Mesendoderm (in vitro differentiated cells): ENCODE measurements at regions not wholly inside any gene's neighbourhood (a gene's known extent, or its start where the extent isn't known, plus 50 kb on each side); places are given as distances from the start of the nearest gene placed in this dataset.

Experiments used
- DNase-seq: peaks from one replicate; pipeline ENCODE4 v3.0.0; 2013
- H2AK5ac ChIP-seq: 2 replicates; pipeline ENCODE4 v1.6.1; 2013; ENCODE audit warnings: low read length, inconsistent platforms
- H2BK120ac ChIP-seq: 2 replicates; pipeline ENCODE4 v1.6.1; 2013; ENCODE audit warnings: low read depth, mild to moderate bottlenecking, low read length, moderate library complexity, mixed read lengths
- H2BK15ac ChIP-seq: replicated peaks from 2 replicates; pipeline ENCODE4 v1.6.1; 2013; ENCODE audit warnings: low read depth, mild to moderate bottlenecking, moderate library complexity
- H2BK5ac ChIP-seq: 2 replicates; pipeline ENCODE4 v1.6.1; 2013; ENCODE audit warnings: low read length, inconsistent platforms
- H3K18ac ChIP-seq: 2 replicates; pipeline ENCODE4 v1.6.1; 2013; ENCODE audit warnings: mild to moderate bottlenecking, low read length, mixed read lengths
- H3K23ac ChIP-seq: one replicate; pipeline ENCODE4 v1.6.1; 2013; ENCODE audit warnings: low read length
- H3K27ac ChIP-seq: 2 replicates; pipeline ENCODE4 v1.5.1; 2013; ENCODE audit warnings: low read depth, mild to moderate bottlenecking, inconsistent platforms, low read length, moderate library complexity
- H3K27me3 ChIP-seq: 2 replicates; pipeline ENCODE4 v1.6.1; 2013; ENCODE audit warnings: low read length, control low read depth, mild to moderate bottlenecking, inconsistent platforms; ENCODE audit not compliant: insufficient read depth, poor library complexity
- H3K36me3 ChIP-seq: 2 replicates; pipeline ENCODE4 v1.6.1; 2013; ENCODE audit warnings: low read length, inconsistent platforms; ENCODE audit not compliant: control insufficient read depth, insufficient read depth
- H3K4ac ChIP-seq: one replicate; pipeline ENCODE4 v1.6.1; 2013; ENCODE audit warnings: low read depth, mild to moderate bottlenecking, low read length, moderate library complexity
- H3K4me1 ChIP-seq: 2 replicates; pipeline ENCODE4 v1.6.1; 2013; ENCODE audit warnings: low read depth, low read length, inconsistent platforms; ENCODE audit not compliant: control insufficient read depth
- H3K4me2 ChIP-seq: 2 replicates; pipeline ENCODE4 v1.6.1; 2013; ENCODE audit warnings: low read length
- H3K4me3 ChIP-seq: 2 replicates; pipeline ENCODE4 v1.5.1; 2013; ENCODE audit warnings: mild to moderate bottlenecking, low read length
- H3K56ac ChIP-seq: one replicate; pipeline ENCODE4 v1.6.1; 2013; ENCODE audit warnings: low read length
- H3K79me1 ChIP-seq: 2 replicates; pipeline ENCODE4 v1.6.1; 2013; ENCODE audit warnings: low read length, inconsistent platforms
- H3K79me2 ChIP-seq: 2 replicates; pipeline ENCODE4 v1.6.1; 2013; ENCODE audit warnings: mild to moderate bottlenecking, low read length; ENCODE audit not compliant: control insufficient read depth, insufficient read depth
- H3K9ac ChIP-seq: 2 replicates; pipeline ENCODE4 v1.6.1; 2013; ENCODE audit warnings: low read length, inconsistent platforms
- H4K5ac ChIP-seq: one replicate; pipeline ENCODE4 v1.6.1; 2013; ENCODE audit warnings: low read length
- H4K8ac ChIP-seq: one replicate; pipeline ENCODE4 v1.6.1; 2013; ENCODE audit warnings: low read depth, mild to moderate bottlenecking, control low read depth, low read length, moderate library complexity
- WGBS: extraction: QIAGEN DNeasy Blood & Tissue Kit; methylation state at CpG from one replicate; pipeline ENCODE4 v1.1.7; 2013; ENCODE audit warnings: low lambda C conversion rate, missing lambda C conversion rate; ENCODE audit not compliant: insufficient coverage; ENCODE audit errors: extremely low coverage; 5-methylcytosine and 5-hydroxymethylcytosine counted together

DNA sequence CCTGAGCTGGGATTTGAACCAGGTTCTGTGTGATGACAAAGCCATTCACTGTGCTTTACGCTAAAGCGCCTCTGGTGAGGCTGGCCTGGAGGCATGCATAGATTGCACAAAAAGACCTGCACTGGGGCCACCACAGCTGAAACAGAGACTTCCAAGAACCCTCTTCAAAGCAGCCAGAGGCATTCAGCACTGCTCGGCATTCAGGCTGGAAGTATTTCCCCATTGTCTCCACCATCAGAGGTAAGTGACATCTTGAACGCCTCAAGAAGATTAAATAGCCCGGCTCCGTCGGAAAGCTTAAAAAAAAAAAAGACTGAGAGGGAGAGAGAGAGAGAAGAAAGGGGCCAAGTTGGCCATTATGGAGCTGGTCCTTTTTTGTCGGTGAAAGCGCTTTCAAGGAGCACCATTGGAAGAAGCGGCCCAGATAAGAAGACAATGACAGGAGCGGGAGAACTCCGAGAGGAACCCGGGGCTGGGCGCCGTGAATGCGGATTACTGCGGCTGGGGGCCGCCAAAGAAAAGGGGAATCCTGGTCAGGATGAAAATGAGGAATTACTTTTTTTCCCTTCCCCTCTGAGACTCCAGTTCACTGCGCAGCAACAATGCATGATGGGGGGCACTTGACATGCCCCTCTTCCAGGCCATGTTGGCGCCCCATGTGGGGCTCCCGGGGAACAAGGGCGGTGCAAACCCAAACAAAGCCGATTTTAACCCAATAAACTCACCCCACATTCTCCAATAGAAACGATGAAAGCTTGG lies 228.3 kb downstream of the MYCN start:
- Histone ChIP-seq H4K5ac (no peak overlapping the region), H3K27ac (no peak overlapping the region), H3K18ac (no peak overlapping the region), H4K8ac (no peak overlapping the region), H3K79me2 (no peaks in the 10 kb centered on the region), H3K4ac (no peak overlapping the region), H3K4me3 (no peak overlapping the region), H2BK5ac (no peak overlapping the region), H3K79me1 (no peaks in the 10 kb centered on the region), H2BK120ac (no peak overlapping the region), H3K23ac (no peak overlapping the region), H3K4me1 (no peaks in the 10 kb centered on the region), H2BK15ac (no peak overlapping the region), H3K56ac (no peak overlapping the region), H3K27me3 (no peaks in the 10 kb centered on the region), H3K9ac (no peak overlapping the region), H2AK5ac (no peak overlapping the region), H3K36me3 (no peaks in the 10 kb centered on the region), H3K4me2 (no peak overlapping the region)
- DNase-seq = peak; percentile 42
- no CpG with 5 or more reads among the region's 24 CpGs for WGBS

DNA sequence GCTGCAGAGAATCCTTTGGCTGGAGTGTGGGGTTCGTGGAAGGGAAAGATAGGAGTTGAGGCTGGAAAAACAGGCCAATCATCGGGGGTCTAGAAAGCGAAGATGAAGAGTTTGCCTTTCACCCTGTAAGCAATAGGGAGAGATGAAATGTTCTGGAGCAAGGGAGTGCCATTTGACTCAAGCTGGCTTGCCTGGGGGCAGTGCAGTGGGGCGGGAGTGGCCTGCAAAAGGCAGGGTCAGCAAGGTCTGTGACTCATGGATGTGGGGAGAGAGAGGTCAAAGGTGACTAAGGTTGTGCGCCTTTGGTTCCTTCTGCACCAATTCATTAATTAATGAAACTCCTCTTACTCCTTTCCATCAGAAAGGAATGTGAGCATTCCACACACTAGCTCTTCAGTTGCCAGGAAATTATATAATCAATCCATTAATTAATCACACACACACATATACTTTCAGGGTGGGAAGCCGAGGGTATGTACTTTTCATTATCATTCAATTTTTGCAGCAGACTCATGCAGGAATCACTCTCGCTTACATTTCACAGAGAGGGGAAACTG lies 227.6 kb downstream of the MYCN start:
- Histone ChIP-seq H3K36me3 (no peaks in the 10 kb centered on the region), H3K4ac (no peak overlapping the region), H3K27me3 (no peaks in the 10 kb centered on the region), H3K4me1 (no peaks in the 10 kb centered on the region), H3K27ac (no peak overlapping the region), H3K18ac (no peak overlapping the region), H3K9ac (no peak overlapping the region), H3K4me3 (no peak overlapping the region), H2BK15ac (no peak overlapping the region), H4K5ac (no peak overlapping the region), H3K79me2 (no peaks in the 10 kb centered on the region), H2BK120ac (no peak overlapping the region), H4K8ac (no peak overlapping the region), H2BK5ac (no peak overlapping the region), H3K4me2 (no peak overlapping the region), H3K56ac (no peak overlapping the region), H3K79me1 (no peaks in the 10 kb centered on the region), H3K23ac (no peak overlapping the region), H2AK5ac (no peak overlapping the region)
- WGBS = no CpG with 5 or more reads among the region's 7 CpGs
- DNase-seq = no peak

DNA sequence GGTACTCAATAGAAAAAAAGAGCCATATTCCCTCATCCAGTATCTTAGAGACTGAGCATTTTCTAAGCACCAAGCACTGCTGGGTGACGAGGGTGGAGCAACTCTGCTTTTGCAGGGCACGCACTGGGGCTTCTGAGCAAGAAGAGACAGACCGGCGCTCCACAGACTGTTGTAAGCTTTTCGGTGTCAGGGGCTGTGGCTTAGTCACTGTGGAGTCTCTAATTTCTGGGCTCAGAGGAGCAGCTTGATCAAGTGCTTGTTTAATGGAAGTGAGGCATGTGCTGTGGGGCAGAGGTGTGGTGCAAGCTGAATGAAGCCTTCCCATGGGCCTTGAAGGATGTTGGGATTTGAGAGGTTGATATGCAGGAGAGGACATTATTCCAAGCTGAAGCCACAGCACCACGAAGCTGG lies 227.1 kb downstream of the MYCN start:
- no peaks in the 10 kb centered on the region for H3K79me2 ChIP-seq
- H3K36me3 ChIP-seq = no peaks in the 10 kb centered on the region
- no peak overlapping the region for H2BK15ac ChIP-seq
- H2BK120ac ChIP-seq = no peak overlapping the region
- no peak overlapping the region for H4K8ac ChIP-seq
- DNase-seq = no peak
- H3K27me3 ChIP-seq = no peaks in the 10 kb centered on the region
- no peak overlapping the region for H3K27ac ChIP-seq
- H4K5ac ChIP-seq = no peak overlapping the region
- H3K4me1 ChIP-seq = no peaks in the 10 kb centered on the region
- H3K18ac ChIP-seq = no peak overlapping the region
- no peak overlapping the region for H3K9ac ChIP-seq
- H3K23ac ChIP-seq = no peak overlapping the region
- H3K79me1 ChIP-seq = no peaks in the 10 kb centered on the region
- H2AK5ac ChIP-seq = no peak overlapping the region
- H3K4ac ChIP-seq = no peak overlapping the region
- H3K56ac ChIP-seq = no peak overlapping the region
- H3K4me3 ChIP-seq = no peak overlapping the region
- no peak overlapping the region for H3K4me2 ChIP-seq
- no peak overlapping the region for H2BK5ac ChIP-seq
- no CpG with 5 or more reads among the region's 6 CpGs for WGBS

DNA sequence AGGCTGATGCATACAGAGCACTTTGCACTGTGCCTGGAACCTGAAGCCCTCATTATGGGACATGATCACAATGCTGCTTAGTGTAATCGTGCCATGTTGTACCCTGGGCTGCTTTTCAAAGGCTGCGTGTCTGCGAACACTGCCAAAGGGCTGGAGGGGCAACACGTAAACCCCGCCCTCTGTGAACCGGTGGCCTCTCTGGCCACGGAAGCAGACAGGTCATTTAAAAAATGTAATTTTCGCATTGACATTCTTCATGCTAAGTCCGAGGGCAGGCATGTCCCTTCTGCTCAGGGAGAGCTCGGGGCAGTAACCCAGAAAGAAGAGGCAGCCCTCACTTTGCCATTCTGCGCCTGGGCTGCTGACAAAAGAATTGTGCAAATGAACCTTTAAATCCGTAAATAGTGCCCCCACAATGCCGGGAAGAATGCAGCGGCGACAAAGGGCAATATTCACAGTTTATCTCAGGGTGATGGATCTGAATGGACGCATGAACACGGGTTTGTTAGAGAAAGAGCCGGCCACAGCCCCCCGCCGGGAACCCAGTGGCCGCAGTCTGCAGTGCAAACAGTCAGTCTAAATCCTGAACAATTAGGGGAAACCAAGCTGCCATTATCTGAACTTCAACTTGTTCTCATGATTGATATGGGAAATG lies 226.1 kb downstream of the MYCN start:
- Histone ChIP-seq H3K27ac (no peak overlapping the region), H3K79me1 (no peaks in the 10 kb centered on the region), H2BK120ac (no peak overlapping the region), H4K5ac (no peak overlapping the region), H3K18ac (no peak overlapping the region), H3K23ac (no peak overlapping the region), H3K9ac (no peak overlapping the region), H3K36me3 (no peaks in the 10 kb centered on the region), H3K4ac (no peak overlapping the region), H3K4me3 (no peak overlapping the region), H3K27me3 (no peaks in the 10 kb centered on the region), H2BK5ac (no peak overlapping the region), H3K79me2 (no peaks in the 10 kb centered on the region), H2AK5ac (no peak overlapping the region), H3K4me1 (no peaks in the 10 kb centered on the region), H3K4me2 (no peak overlapping the region), H4K8ac (no peak overlapping the region), H2BK15ac (no peak overlapping the region), H3K56ac (no peak overlapping the region)
- DNase-seq = no peak
- no CpG with 5 or more reads among the region's 21 CpGs for whole genome bisulfite sequencing

DNA sequence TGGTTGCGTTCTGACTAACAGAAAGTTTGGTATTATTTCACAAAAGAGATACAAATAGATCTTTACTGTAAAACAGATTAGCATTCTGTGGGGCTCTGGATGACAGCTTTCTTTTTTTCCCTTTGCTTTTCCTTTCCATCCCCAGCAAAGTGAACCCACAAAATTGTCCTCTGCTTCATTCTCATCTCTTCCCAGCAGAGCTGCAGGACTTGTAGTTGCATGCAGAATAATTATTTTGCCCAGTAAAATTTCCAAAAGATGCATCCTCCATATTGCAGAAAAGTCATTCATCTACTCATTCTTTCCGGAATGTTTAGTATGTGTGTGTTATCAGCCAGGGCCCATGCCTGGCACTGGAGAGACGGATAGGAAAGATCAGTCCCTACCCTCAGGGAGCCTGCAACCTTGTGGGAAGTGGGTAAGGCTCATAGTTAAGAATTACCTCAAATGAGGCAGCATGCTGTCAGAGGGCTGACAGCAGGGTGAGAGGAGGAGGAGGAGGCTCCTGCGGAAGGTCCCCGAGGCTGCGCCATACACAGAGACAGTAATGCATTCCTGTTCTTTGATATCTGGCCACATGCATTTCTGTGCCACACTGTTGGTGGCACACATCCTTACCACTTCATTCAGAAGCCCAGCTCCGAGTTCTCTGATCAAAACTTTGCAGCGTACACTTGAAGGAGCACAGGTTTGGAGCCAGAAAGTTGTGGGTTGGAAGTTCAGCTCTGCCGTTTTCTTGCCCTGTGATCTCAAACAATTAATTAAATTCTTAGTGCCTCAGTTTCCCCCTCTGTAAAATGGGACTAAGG lies 225.4 kb downstream of the MYCN start:
- Histone ChIP-seq H3K9ac (no peak overlapping the region), H3K27ac (no peak overlapping the region), H2BK120ac (no peak overlapping the region), H3K27me3 (no peaks in the 10 kb centered on the region), H4K5ac (no peak overlapping the region), H2AK5ac (no peak overlapping the region), H2BK5ac (no peak overlapping the region), H3K4me1 (no peaks in the 10 kb centered on the region), H3K4ac (no peak overlapping the region), H2BK15ac (no peak overlapping the region), H3K79me2 (no peaks in the 10 kb centered on the region), H3K4me2 (no peak overlapping the region), H3K56ac (no peak overlapping the region), H3K4me3 (no peak overlapping the region), H4K8ac (no peak overlapping the region), H3K18ac (no peak overlapping the region), H3K79me1 (no peaks in the 10 kb centered on the region), H3K36me3 (no peaks in the 10 kb centered on the region), H3K23ac (no peak overlapping the region)
- DNase-seq = no peak
- WGBS = no CpG with 5 or more reads among the region's 9 CpGs
